A549 (cell line): ENCODE measurements at regions not wholly inside any gene's neighbourhood (a gene's known extent, or its start where the extent isn't known, plus 50 kb on each side); places are given as distances from the start of the nearest gene placed in this dataset.

Experiments used
- CHD2 ChIP-seq: fragments of 150-350 bp; IDR thresholded peaks from 2 replicates; pipeline ENCODE4 v1.6.1; 2014; ENCODE audit warnings: low read length; ENCODE audit not compliant: partially characterized antibody
- CHD4 ChIP-seq: fragments of 200-600 bp; sonication (generic); IDR thresholded peaks from 2 replicates; pipeline ENCODE4 v1.6.1; 2016; ENCODE audit warnings: antibody characterized with exemption, mild to moderate bottlenecking, borderline replicate concordance
- CTCF ChIP-seq: fragments of >200 bp; sonication (Bioruptor Twin); formaldehyde crosslinking; IDR thresholded peaks from 3 replicates; pipeline ENCODE4 v1.5.1; 2016
- EHF ChIP-seq: fragments of 250-450 bp; sonication (Bioruptor Pico); IDR thresholded peaks from 2 replicates; pipeline ENCODE4 v1.5.0; 2020; ENCODE audit warnings: mild to moderate bottlenecking
- EP300 ChIP-seq, 2 experiments: fragments of >200 bp; sonication (Bioruptor Twin); formaldehyde crosslinking; IDR thresholded peaks; 2 replicates in 1 of 2; 3 replicates in 1 of 2; pipeline ENCODE4 v1.6.1; 2016 to 2017
- HOXA7 ChIP-seq: fragments of 250-450 bp; sonication (Bioruptor Pico); IDR thresholded peaks from 2 replicates; pipeline ENCODE4 v1.5.0; 2020; ENCODE audit warnings: mild to moderate bottlenecking, moderate library complexity
- KDM1A ChIP-seq: fragments of 200-600 bp; sonication (generic); IDR thresholded peaks from 2 replicates; pipeline ENCODE4 v1.6.1; 2016; ENCODE audit warnings: low read depth, mild to moderate bottlenecking
- NPAS2 ChIP-seq: fragments of 250-450 bp; sonication (Bioruptor Pico); IDR thresholded peaks from 2 replicates; pipeline ENCODE4 v1.8.0; 2022; ENCODE audit warnings: mild to moderate bottlenecking, moderate library complexity, borderline replicate concordance
- PHF8 ChIP-seq: fragments of 200-600 bp; sonication (generic); IDR thresholded peaks from 2 replicates; pipeline ENCODE4 v1.6.1; 2016; ENCODE audit warnings: low read depth, mild to moderate bottlenecking, antibody characterized with exemption, moderate library complexity, borderline replicate concordance
- POLR2A ChIP-seq: IDR thresholded peaks from 2 replicates; pipeline ENCODE4 v1.6.1; 2012; ENCODE audit warnings: mild to moderate bottlenecking, low read length
- POLR2AphosphoS2 ChIP-seq: conservative IDR thresholded peaks from 2 replicates; pipeline ENCODE4 v1.6.1; 2012; ENCODE audit warnings: low read length, improper control_type of control experiment, inconsistent platforms
- ZFP36 ChIP-seq: fragments of 450-650 bp; IDR thresholded peaks from 2 replicates; pipeline ENCODE4 v1.6.1; 2014; ENCODE audit warnings: borderline replicate concordance; ENCODE audit not compliant: partially characterized antibody
- TF ChIP-seq, protein P1 (sequence below): IDR thresholded peaks from 2 replicates; pipeline ENCODE4 v1.6.1; 2012

DNA sequence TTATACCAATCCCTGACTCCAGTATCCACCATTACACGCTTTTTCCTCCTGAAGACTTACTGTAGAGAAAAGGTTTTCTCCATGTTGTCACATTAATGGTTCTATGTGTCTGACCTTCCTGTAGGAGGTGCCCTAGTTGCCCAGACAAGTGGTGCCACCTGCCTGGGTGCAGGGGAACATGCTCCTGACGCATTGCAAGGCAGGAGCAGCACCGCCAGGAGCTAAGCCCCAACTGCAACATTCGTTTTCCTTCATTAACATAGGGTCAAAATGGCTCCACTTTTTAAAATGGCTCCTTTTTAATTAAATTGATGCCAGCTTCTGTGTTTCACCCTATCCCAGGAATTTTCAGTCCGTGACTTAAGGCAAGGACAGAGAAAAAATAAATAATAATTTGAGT, 220.1 kb upstream of the SAMSN1 start:
- TF ChIP-seq CHD4 (no peak), CTCF (no peak), ZFP36 (no peak), EHF (no peak), EP300 (IDR thresholded peaks at IDR 0.05) (no peak), POLR2A (no peak), POLR2AphosphoS2 (no peak), CHD2 (no peak), PHF8 (no peak), NPAS2 (CRISPR knock-in tag) (no peak), HOXA7 (CRISPR knock-in tag) (no peak), KDM1A (no peak)
- TF ChIP-seq, protein P1, sequence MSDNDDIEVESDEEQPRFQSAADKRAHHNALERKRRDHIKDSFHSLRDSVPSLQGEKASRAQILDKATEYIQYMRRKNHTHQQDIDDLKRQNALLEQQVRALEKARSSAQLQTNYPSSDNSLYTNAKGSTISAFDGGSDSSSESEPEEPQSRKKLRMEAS, result no peak
